SK-N-SH (cell line): ENCODE measurements at regions not wholly inside any gene's neighbourhood (a gene's known extent, or its start where the extent isn't known, plus 50 kb on each side); places are given as distances from the start of the nearest gene placed in this dataset.
"Not testable (repeated sequence)": the region's sequence is repeated elsewhere in the genome, so short reads cannot be mapped to it uniquely, and the experiment has no call there.

Experiments
- EZH2phosphoT487 ChIP-seq: fragments of 200-600 bp; sonication (generic); IDR thresholded peaks from 2 replicates; pipeline ENCODE4 v1.6.1; 2017; ENCODE audit warnings: low read depth, mixed run types, mild to moderate bottlenecking, antibody characterized with exemption, moderate library complexity, borderline replicate concordance
- GABPA ChIP-seq: IDR thresholded peaks from 2 replicates; pipeline ENCODE4 v1.4.0; 2012; ENCODE audit warnings: low read depth, mild to moderate bottlenecking
- GATA2 ChIP-seq: sonication (generic); formaldehyde crosslinking; IDR thresholded peaks from 2 replicates; pipeline ENCODE4 v1.5.0; 2020; ENCODE audit warnings: mild to moderate bottlenecking, missing genetic modification reagents
- JUND ChIP-seq: IDR thresholded peaks from 2 replicates; pipeline ENCODE4 v1.4.0; 2012
- POLR2AphosphoS5 ChIP-seq: IDR thresholded peaks from 2 replicates; pipeline ENCODE4 v1.6.1; 2012; ENCODE audit warnings: low read depth, low read length
- SMC3 ChIP-seq: IDR thresholded peaks from 2 replicates; pipeline ENCODE4 v1.6.1; 2012; ENCODE audit warnings: low read depth, low read length, improper control_type of control experiment
- TF ChIP-seq, protein P1 (sequence below): fragments of 200-600 bp; sonication (generic); IDR thresholded peaks from 2 replicates; pipeline ENCODE4 v1.6.1; 2017; ENCODE audit warnings: antibody characterized with exemption, mild to moderate bottlenecking, moderate library complexity
- TF ChIP-seq, protein P2 (sequence below): IDR thresholded peaks from 2 replicates; pipeline ENCODE4 v1.4.0; 2012; ENCODE audit warnings: low read depth
- TF ChIP-seq, protein P3 (sequence below): IDR thresholded peaks from 2 replicates; pipeline ENCODE4 v1.6.1; 2012; ENCODE audit warnings: mild to moderate bottlenecking, low read depth, low read length, moderate library complexity

DNA sequence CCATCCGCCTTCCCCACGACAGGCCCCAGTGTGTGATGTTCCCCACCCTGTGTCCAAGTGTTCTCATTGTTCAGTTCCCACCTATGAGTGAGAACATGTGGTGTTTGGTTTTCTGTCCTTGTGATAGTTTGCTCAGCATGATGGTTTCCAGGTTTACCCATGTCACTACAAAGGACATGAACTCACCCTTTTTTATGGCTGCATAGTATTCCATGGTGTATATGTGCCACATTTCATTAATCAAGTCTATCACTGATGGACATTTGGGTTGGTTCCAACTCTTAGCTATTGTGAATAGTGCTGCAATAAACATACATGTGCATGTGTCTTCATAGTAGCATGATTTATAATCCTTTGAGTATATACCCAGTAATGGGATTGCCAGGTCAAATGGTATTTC lies 488.2 kb upstream of the SEMA3D start:
- TF ChIP-seq, protein P1, sequence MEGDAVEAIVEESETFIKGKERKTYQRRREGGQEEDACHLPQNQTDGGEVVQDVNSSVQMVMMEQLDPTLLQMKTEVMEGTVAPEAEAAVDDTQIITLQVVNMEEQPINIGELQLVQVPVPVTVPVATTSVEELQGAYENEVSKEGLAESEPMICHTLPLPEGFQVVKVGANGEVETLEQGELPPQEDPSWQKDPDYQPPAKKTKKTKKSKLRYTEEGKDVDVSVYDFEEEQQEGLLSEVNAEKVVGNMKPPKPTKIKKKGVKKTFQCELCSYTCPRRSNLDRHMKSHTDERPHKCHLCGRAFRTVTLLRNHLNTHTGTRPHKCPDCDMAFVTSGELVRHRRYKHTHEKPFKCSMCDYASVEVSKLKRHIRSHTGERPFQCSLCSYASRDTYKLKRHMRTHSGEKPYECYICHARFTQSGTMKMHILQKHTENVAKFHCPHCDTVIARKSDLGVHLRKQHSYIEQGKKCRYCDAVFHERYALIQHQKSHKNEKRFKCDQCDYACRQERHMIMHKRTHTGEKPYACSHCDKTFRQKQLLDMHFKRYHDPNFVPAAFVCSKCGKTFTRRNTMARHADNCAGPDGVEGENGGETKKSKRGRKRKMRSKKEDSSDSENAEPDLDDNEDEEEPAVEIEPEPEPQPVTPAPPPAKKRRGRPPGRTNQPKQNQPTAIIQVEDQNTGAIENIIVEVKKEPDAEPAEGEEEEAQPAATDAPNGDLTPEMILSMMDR = not testable (repeated sequence)
- TF ChIP-seq, protein P2, sequence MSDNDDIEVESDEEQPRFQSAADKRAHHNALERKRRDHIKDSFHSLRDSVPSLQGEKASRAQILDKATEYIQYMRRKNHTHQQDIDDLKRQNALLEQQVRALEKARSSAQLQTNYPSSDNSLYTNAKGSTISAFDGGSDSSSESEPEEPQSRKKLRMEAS = not testable (repeated sequence)
- TF ChIP-seq GABPA; POLR2AphosphoS5; JUND; SMC3; GATA2 (CRISPR knock-in tag); EZH2phosphoT487: not testable (repeated sequence)
- TF ChIP-seq, protein P3, sequence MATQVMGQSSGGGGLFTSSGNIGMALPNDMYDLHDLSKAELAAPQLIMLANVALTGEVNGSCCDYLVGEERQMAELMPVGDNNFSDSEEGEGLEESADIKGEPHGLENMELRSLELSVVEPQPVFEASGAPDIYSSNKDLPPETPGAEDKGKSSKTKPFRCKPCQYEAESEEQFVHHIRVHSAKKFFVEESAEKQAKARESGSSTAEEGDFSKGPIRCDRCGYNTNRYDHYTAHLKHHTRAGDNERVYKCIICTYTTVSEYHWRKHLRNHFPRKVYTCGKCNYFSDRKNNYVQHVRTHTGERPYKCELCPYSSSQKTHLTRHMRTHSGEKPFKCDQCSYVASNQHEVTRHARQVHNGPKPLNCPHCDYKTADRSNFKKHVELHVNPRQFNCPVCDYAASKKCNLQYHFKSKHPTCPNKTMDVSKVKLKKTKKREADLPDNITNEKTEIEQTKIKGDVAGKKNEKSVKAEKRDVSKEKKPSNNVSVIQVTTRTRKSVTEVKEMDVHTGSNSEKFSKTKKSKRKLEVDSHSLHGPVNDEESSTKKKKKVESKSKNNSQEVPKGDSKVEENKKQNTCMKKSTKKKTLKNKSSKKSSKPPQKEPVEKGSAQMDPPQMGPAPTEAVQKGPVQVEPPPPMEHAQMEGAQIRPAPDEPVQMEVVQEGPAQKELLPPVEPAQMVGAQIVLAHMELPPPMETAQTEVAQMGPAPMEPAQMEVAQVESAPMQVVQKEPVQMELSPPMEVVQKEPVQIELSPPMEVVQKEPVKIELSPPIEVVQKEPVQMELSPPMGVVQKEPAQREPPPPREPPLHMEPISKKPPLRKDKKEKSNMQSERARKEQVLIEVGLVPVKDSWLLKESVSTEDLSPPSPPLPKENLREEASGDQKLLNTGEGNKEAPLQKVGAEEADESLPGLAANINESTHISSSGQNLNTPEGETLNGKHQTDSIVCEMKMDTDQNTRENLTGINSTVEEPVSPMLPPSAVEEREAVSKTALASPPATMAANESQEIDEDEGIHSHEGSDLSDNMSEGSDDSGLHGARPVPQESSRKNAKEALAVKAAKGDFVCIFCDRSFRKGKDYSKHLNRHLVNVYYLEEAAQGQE = not testable (repeated sequence)
